GM19193 (cell line): ENCODE measurements at regions not wholly inside any gene's neighbourhood (a gene's known extent, or its start where the extent isn't known, plus 50 kb on each side); places are given as distances from the start of the nearest gene placed in this dataset.

Experiments
- POLR2A ChIP-seq: IDR thresholded peaks from 4 replicates; pipeline ENCODE4 v1.6.1; 2011; ENCODE audit not compliant: insufficient read depth, insufficient read length; ENCODE audit errors: extremely low read depth

GRCh38 chr12:116425256-116426193 is 133.7 kb upstream of the MAP1LC3B2 start:
- no peak for TF ChIP-seq POLR2A

- no peak for TF ChIP-seq POLR2A
These were observed 132.6 kb upstream of the MAP1LC3B2 start for GRCh38 chr12:116426391-116427136.

- TF ChIP-seq POLR2A = no peak
These were observed 131.8 kb upstream of the MAP1LC3B2 start for GRCh38 chr12:116427200-116427930.

GRCh38 chr12:116429826-116430360 is 129.3 kb upstream of the MAP1LC3B2 start:
- TF ChIP-seq POLR2A = no peak

GRCh38 chr12:116430911-116431565 is 128.1 kb upstream of the MAP1LC3B2 start:
- TF ChIP-seq POLR2A = no peak

- no peak for TF ChIP-seq POLR2A
These were observed 127.4 kb upstream of the MAP1LC3B2 start for GRCh38 chr12:116431677-116432300.

GRCh38 chr12:116432314-116432750 is 126.8 kb upstream of the MAP1LC3B2 start:
- no peak for TF ChIP-seq POLR2A

- TF ChIP-seq POLR2A = no peak
These were observed 125.9 kb upstream of the MAP1LC3B2 start for GRCh38 chr12:116433249-116433648.

GRCh38 chr12:116434155-116435011 is 124.8 kb upstream of the MAP1LC3B2 start:
- TF ChIP-seq POLR2A = no peak

GRCh38 chr12:116435984-116436383 is 123.2 kb upstream of the MAP1LC3B2 start:
- TF ChIP-seq POLR2A = no peak

- TF ChIP-seq POLR2A = no peak
These were observed 122.5 kb upstream of the MAP1LC3B2 start for GRCh38 chr12:116436561-116437249.

- TF ChIP-seq POLR2A = no peak
These were observed 117.9 kb upstream of the MAP1LC3B2 start for GRCh38 chr12:116441292-116441691.
